GM21360 (cell line): ENCODE measurements at regions not wholly inside any gene's neighbourhood (a gene's known extent, or its start where the extent isn't known, plus 50 kb on each side); places are given as distances from the start of the nearest gene placed in this dataset.
"Not testable (repeated sequence)": the region's sequence is repeated elsewhere in the genome, so short reads cannot be mapped to it uniquely, and the experiment has no call there.

Experiments used
- ATAC-seq: cut with Tn5 transposase; IDR thresholded peaks from one replicate; pipeline ENCODE4 v1.9.1; 2021; ENCODE audit warnings: mild to moderate bottlenecking, moderate library complexity; ENCODE audit not compliant: unreplicated experiment

GRCh38 chr14:105865266-105865903, 339.0 kb downstream of the TMEM121 start:
- ATAC-seq, result no peak

DNA sequence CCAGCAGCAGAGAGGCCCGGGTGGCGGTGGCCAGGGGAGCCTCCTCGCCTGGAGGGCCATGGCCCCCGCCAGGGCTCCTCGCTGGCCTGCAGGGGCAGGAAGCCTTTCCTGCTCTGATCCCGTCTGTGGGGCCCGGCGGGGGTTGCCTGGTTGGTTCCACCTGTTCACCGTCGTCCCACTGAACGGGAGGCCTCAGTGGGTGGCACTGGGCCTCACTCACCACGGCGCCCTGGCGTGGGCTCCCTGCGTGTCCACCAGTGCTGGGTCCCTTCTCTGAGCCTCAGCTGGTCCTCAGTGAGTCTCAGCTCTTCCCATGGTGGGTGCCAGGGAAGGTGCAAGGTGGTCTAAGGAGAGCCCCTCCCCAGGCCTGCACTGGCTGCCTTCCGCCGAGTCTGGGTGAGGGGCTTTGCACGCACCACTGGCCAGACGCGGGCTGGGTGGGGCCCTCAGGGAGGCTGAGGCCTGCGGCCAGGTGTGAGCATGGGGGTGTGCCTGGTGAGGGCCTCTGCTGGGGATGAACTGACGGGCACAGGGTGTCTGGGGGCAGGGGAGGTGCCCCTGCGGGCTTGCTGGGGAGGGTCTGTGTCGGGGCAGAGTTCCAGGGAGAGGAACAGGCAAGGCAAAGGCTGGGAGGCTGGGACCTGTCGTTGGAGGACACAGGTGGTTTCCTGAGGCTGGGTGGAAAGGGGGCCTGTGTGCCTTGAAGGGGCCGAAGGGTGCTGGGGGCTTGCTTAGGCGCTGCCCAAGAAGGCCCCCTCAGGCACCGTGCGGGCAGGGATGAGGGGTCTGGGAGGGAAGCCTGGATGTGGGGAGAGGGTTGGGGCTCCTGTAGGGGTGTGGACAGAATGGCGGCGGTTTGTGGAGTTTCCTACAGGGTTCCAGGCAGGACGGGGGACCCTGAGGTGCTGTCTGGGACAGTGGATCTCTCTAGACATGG, 339.8 kb downstream of the TMEM121 start:
- ATAC-seq, result no peak

GRCh38 chr14:105866841-105867321, 340.5 kb downstream of the TMEM121 start:
- ATAC-seq, result no peak

GRCh38 chr14:105867961-105868599, 341.7 kb downstream of the TMEM121 start:
- no peak for ATAC-seq

- ATAC-seq, result no peak
These were observed 345.2 kb downstream of the TMEM121 start for GRCh38 chr14:105871590-105871989.

GRCh38 chr14:105873870-105874512, 347.6 kb downstream of the TMEM121 start:
- ATAC-seq, result no peak

DNA sequence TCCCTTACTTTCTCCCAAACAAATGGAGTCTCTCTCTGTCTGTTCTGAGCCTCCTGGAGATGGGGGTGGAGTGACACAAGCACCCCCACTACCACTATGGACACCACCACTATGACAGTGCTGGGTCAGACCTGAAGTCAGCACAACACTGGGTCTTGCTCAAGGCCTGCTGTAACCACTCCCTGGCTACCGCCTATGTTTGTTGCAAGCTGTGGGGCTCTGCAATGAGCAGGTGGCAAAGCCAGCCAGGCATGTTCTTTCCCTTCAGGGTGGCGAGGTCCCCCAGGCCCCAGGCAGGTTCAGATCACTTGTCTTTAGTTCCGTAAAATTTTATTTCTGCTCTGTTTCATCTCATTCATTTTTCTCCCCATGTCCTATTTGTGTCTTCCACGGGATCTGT, 349.8 kb downstream of the TMEM121 start:
- no peak for ATAC-seq

DNA sequence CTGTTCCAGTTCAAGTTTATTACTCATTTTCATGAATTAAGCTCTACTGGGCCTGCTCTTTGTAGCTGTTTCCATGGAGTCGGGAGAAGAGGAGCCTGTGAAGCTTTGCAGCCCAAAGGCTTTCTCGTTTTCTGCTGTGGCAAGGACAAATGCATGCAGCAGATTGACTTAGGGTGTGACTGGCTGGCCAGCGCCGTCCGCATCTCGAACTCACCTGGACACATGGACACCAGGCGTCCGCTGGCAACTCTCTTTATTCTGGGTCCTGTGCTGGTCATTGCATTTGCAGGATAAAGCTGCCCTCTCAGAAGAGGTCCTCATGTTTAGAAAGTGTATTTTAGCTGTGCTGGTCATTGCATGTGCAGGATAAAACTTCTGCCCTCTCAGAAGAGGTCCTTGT, 350.4 kb downstream of the TMEM121 start:
- ATAC-seq, result no peak

DNA sequence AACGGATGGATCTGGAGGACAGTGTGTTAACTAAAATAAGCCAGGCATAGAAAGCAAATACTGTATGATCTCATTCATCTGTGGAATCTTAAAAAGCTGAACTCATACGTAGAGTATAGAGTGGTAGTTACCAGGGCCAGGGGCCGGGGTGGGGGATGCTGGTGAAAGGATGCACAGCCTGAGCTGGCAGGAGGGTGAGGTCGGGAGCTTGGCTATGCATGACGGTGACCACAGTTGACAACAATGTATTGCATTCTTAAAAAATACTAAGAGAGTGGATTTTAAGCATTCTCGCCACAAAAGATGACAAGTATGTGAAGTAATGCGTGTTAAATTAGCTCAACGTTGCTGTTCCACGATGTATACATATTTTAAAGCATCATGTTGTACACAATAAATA, 351.3 kb downstream of the TMEM121 start:
- no peak for ATAC-seq

DNA sequence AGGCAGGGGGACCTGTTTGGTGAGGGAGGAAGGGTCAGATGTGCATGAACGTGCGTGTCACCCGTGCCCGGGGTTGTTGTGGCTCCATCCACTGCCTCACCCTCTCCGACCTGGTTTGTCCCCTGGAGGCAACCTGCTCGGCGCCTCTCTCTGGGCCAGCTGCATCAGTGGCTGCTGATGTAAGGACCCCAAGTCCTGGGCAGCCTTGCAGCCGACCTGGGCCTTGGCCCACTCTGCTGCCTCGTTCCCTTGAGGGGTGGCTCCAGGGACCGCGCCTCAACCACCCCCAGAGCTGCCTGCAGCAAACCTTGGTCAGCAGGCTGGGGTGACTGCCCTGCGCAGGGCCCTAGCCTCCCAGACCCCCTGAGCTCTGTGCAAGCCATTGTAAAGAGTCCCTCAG, 351.7 kb downstream of the TMEM121 start:
- ATAC-seq, result no peak

GRCh38 chr14:105878554-105878953, 352.2 kb downstream of the TMEM121 start:
- ATAC-seq, result no peak

- ATAC-seq, result no peak
These were observed 353.1 kb downstream of the TMEM121 start for GRCh38 chr14:105879503-105879866.

GRCh38 chr14:105879867-105880561, 353.6 kb downstream of the TMEM121 start:
- no peak for ATAC-seq

- ATAC-seq, result no peak
These were observed 354.2 kb downstream of the TMEM121 start for GRCh38 chr14:105880616-105881015.

GRCh38 chr14:105881021-105881930, 354.9 kb downstream of the TMEM121 start:
- no peak for ATAC-seq

- not testable (repeated sequence) for ATAC-seq
These were observed 355.6 kb downstream of the TMEM121 start for GRCh38 chr14:105882011-105882410.

DNA sequence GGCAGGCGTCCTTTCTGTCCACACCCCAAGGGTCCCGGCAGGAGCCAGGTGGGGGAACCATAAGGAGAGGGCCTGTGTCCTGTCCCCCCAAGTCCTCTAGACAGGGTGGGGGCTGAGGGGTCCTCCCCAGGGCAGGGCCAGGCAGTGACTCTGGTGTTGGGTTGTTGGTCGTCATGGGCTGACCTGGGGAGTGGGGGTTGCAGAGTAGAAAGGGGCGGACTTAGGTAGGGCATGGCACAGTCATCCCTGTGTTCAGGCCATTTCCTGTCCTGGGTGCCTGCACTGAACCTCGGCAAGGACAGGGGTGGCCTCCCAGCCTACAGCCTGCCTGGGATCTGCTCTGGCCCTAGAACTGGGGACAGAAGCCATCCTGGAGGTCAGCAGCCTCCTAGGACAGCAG, 356.2 kb downstream of the TMEM121 start:
- no peak for ATAC-seq

DNA sequence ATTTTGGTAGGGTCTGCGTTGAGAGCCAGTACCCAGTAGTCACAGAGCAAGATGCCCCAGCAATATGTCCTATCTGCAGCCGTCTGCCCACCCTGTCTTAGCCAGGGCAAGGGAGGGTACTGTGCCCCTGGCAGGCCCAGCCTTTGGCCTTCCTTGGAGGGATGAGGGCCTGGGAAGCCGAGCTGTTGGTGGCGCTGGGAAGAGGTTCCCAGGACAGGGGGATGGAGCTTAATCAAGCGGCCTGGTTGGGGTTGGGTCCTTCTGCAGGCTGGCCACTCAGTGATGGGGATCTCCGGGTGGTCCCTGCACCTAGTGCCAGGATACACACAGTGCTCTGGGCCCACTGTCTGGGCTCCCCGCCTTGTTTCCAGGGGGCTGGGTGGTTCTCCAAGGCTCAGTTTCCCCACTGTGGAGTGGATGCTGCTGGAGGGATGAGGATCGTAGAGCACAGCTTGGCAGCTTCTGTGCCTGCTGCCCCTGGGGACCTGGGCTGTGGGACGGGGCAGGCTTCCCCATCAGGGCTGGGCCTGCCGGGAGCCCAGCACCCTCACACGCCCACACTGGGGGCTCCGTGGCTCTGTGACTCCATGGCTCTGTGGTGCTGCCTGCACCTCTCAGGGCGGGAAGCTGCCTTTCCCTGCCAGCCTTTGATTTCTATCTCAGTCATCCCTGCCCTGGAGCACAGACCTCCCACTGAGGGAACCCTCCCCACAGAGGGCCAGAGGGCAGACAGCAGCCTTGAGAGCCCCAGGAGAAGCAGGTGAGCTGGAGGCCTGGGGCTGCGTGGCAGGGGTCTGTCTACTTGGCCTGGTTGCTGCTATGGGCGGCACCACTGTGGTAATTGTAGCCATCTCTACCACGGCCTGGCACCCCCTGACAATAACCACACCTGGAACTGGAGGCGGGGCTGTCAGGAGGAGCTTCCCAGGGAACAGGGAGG, 357.0 kb downstream of the TMEM121 start:
- no peak for ATAC-seq
